Colonic mucosa (tissue), 4 donors: ENCODE measurements at regions not wholly inside any gene's neighbourhood (a gene's known extent, or its start where the extent isn't known, plus 50 kb on each side); places are given as distances from the start of the nearest gene placed in this dataset.
A peak's percentile ranks its signal among the peaks of the same experiment; 100 is the strongest.
"Not testable (repeated sequence)": the region's sequence is repeated elsewhere in the genome, so short reads cannot be mapped to it uniquely, and the experiment has no call there.

Experiments
- DNase-seq: peaks from one replicate; pipeline ENCODE4 v3.0.0-alpha.2; 2020
- H3K27ac ChIP-seq: fragments of 200-600 bp; one replicate; pipeline ENCODE4 v1.8.0; 2021
- H3K27me3 ChIP-seq: fragments of 200-600 bp; one replicate; pipeline ENCODE4 v1.8.0; 2021
- H3K36me3 ChIP-seq: fragments of 200-600 bp; one replicate; pipeline ENCODE4 v1.8.0; 2021
- H3K4me1 ChIP-seq: fragments of 200-600 bp; one replicate; pipeline ENCODE4 v1.8.0; 2021; ENCODE audit warnings: mild to moderate bottlenecking
- H3K4me3 ChIP-seq: fragments of 200-600 bp; one replicate; pipeline ENCODE4 v1.8.0; 2021
- H3K9ac ChIP-seq, 2 donors: one replicate each; pipeline ENCODE4 v1.7.0; 2013; ENCODE audit warnings: control low read depth in 2 of 2, low read depth in 2 of 2, low read length in 2 of 2
- H3K9me3 ChIP-seq: fragments of 200-600 bp; one replicate; pipeline ENCODE4 v1.8.0; 2021
- intact Hi-C: fragments of 100-400 bp; cut with DNase I; formaldehyde crosslinking; loops from one replicate; pipeline ENCODE4 v1.14.1; 2022
- donor health status: healthy.
- donor health status: DM: no; HTN: no; CAD: no.
- donor health status: DM: no; HTN: no; CAD: no.

DNA sequence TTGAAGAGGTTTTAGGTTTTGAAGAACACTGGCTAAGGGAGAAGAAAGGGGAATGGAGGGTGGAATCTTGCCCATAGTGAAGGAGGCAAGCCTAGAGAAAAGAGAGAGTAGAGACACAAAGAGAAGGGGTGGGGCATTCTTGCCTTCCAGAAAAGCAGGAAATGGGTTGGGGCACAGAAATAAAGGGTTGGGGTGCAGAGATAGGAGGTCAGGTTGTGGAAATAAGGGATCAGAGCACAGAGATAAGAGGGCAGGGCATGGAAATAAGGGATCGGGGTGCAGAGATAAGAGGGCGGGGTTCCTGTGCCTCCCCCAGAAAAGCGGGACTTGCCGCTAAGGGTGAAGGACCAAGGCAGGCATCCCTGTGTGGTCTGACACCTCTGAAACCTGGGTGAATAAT lies 69.9 kb downstream of the ALG1L2 start:
- H3K27me3 ChIP-seq, H3K4me3 ChIP-seq, H3K27ac ChIP-seq, intact Hi-C loops, H3K9me3 ChIP-seq, H3K36me3 ChIP-seq, H3K4me1 ChIP-seq, H3K9ac ChIP-seq, DNase-seq: not testable (repeated sequence)

DNA sequence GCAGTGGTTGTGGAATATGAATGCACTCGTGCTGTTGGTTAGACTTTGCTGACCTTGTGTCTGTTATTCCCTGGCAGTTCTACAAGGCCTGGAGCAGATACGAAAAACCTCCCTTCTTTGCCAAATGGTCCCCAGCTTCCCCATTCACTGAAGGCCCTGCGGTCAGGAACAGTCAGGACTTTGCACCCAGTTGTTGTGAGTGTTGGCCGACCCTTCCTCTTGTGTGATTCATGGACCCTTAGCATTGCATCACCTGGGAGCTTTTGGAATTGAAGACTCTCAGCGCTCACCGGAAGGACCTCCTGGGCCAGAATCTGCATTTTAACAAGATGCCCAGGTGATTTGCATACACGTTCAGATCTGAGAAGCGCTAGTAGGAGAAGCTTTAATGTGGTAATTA lies 71.6 kb downstream of the ALG1L2 start:
- intact Hi-C loops, result not testable (repeated sequence)

DNA sequence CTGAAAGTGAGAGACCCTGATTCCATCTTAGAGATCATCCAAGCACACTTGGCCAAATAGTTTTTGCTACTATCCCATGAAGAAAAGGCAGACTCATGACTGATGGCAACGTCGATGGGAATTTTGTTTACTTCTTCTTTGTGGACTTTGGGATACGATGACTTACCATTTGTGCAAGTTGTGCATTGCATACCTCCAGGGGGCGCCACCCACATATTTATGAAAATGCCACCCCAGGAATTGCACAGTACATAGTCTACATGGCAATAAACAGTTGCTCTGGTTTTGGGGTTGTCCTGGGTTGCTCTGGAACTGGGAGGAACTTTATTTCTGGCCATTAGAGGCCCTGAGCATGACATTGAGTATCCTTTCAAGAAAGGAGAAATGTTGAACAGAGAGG lies 73.8 kb downstream of the ALG1L2 start:
- H3K9ac ChIP-seq, intact Hi-C loops, DNase-seq, H3K27me3 ChIP-seq, H3K4me3 ChIP-seq, H3K36me3 ChIP-seq, H3K27ac ChIP-seq, H3K9me3 ChIP-seq, H3K4me1 ChIP-seq: not testable (repeated sequence)

More for the DNA sequence above, 71.6 kb downstream of the ALG1L2 start:
- H3K4me3 ChIP-seq, H3K4me1 ChIP-seq, DNase-seq, H3K9ac ChIP-seq, H3K36me3 ChIP-seq, H3K27ac ChIP-seq, H3K27me3 ChIP-seq, H3K9me3 ChIP-seq: not testable (repeated sequence)

DNA sequence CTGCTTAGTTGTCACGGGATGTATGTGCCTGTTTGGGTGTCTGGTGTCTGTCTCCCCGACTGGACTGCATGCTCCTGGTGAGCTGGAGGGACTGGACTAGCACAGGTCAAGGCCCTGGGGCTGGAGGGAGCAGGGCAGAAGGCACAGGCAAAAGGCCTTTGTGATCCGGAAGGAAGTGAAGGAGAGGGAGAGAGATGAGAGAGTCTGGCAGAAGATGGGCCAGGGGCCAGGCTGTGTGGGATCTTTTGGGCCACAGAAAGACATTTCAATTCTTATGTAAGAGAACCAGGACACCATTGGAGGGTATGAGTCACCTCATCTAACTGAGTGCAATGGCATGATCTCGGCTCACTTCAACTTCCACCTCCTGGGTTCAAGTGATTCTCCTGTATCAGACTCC lies 85.2 kb downstream of the ALG1L2 start:
- intact Hi-C loops, H3K4me1 ChIP-seq, DNase-seq, H3K4me3 ChIP-seq, H3K9ac ChIP-seq, H3K27ac ChIP-seq, H3K9me3 ChIP-seq, H3K27me3 ChIP-seq, H3K36me3 ChIP-seq: not testable (repeated sequence)

DNA sequence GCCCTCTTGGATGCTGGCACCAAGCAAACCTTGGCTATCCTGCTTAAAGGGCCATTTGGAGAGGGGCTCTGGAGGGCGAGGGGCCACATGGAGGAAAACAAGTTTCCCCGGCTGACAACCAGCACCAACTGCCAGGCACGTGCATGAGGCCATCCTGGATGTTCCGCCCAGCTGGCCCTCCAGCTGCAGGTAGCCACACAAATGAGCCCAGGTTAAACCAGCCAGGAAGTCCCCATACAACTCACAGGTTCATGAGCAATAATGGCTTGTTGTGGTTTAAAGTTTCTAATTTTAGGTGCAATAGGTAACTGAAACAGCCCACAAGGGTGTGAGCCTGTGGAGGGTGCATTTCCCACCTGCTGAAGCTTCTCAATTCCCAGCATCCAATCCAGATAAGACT lies 93.6 kb downstream of the ALG1L2 start:
- H3K9ac ChIP-seq, H3K27me3 ChIP-seq, H3K4me1 ChIP-seq, H3K27ac ChIP-seq, H3K4me3 ChIP-seq, H3K9me3 ChIP-seq, H3K36me3 ChIP-seq, DNase-seq, intact Hi-C loops: not testable (repeated sequence)

DNA sequence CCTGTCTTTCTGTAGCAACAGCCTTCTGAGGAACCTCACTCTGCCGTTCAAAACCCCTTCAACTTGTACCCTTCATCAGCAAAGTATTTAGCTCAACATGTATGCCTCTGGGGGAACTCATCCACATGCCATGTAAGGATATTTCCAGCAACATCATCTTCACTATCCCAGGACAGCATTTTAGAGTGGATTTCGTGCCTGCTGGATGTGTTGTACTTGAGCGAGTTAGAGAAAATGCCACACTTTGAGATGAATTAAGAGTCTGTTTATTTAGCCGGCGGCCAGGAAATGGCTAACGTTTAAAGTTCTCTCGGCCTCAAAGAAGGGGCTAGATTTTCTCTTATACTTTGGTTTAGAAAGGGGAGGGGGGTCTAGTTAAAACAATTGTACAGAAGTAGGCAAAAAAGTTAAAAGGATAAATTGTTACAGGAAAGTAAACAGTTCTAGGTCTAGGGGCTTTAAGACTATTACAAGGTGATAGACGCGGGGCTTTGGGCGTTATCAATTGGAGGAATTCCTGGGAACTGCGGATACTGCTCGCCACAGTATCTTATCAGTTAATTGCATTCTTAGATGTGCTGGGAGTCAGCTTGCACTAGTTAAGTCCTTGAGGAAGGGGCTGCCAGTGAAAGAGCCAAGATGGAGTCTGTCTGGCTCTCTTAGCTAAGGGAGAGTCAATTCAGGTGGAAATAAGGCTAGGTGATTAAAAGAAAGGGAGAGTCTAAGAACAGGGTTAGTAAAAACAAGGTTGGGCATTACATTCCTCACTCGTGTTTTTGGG lies 95.0 kb downstream of the ALG1L2 start:
- H3K9ac ChIP-seq, H3K36me3 ChIP-seq, intact Hi-C loops, DNase-seq, H3K27ac ChIP-seq, H3K9me3 ChIP-seq, H3K4me3 ChIP-seq, H3K4me1 ChIP-seq, H3K27me3 ChIP-seq: not testable (repeated sequence)

DNA sequence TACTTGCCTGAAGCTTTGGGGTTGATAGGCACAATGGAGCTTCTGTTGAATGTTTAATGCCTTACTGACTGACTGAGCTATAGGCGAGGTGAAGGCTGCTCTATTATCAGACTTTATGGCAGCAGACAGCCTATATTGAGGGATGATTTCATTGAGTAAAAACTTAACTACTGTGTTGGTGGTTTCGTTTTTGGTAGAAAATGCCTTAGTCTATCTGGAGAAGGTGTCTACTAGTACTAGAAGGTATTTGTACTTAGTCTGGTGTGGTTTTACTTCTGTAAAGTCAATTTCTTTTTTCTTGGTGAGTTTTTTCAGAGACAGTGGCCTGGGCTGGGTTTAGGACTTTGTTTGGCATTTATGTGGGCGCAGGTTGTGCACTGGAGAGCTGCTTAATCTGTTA lies 97.2 kb downstream of the ALG1L2 start:
- H3K27me3 ChIP-seq, H3K27ac ChIP-seq, H3K9ac ChIP-seq, intact Hi-C loops, DNase-seq, H3K9me3 ChIP-seq, H3K36me3 ChIP-seq, H3K4me1 ChIP-seq, H3K4me3 ChIP-seq: not testable (repeated sequence)

DNA sequence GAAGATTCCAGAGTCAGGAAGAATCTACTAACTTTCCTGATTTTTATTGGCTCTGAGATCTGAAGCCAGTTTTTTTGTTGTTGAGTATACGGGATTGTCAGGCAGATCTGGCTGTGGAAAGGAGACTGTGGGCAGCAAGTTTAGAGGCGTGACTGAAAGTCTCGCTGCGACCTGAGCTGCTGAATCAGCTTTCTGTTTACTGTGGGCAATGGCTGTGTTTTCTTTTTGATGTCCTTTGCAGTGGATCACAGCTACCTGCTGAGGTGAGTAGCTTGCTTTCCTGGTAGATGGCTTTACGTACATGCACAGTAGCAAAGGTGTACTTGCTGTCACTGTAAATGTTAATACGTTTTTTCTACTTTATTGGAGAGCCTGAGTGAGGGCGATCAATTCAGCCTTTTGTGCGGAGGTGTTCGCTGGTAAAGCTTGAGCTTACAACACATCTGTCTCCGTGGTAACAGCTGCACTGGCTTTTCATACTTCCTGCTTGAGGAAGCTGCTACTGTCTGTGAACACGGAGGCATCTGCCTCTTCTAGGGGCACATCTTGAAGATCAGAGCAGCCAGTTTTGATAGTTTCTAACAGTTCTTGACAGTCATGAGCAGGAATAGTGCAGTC lies 97.8 kb downstream of the ALG1L2 start:
- H3K9ac ChIP-seq, H3K36me3 ChIP-seq, H3K4me1 ChIP-seq, H3K27ac ChIP-seq, intact Hi-C loops, H3K9me3 ChIP-seq, H3K27me3 ChIP-seq: not testable (repeated sequence)
- peak overlapping the region; percentile 9 for H3K4me3 ChIP-seq
- peak; percentile 63 for DNase-seq

DNA sequence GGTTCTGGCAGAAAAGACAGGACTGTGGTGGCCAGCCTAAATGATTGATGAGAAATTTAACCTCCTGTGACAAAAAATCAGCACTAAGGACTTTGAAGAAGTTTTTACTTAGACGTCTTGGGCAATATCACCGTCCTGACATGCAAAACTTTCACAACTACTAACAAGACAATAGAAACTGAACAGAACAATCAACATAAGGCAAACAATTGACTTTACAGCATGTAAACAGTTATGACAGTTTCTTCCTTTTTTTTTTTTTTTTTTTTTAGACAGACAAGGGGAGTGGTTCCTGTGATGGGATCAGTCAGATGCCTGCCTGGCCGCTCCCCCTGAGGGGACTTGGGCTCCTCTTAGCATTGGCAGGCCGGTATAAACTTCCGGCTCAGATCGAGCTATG lies 100.8 kb downstream of the ALG1L2 start:
- not testable (repeated sequence) for H3K36me3 ChIP-seq

DNA sequence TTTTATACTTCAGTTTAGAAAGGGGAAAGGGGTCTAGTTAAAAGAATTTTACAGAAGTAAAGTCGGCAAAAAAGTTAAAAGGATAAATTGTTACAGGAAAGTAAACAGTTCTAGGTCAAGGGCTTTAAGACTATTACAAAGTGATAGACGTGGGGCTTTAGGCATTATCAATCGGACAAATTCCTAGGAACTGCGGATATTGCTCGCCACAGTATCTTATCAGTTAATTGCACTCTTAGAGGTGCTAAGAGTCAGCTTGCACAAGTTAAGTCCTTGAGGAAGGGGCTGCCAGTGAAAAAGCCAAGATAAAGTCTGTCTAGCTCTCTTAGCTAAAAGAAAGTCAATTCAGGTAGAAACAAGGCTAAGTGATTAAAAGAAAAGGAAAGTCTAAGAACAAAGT lies 102.1 kb downstream of the ALG1L2 start:
- H3K36me3 ChIP-seq, DNase-seq, H3K4me1 ChIP-seq, H3K9ac ChIP-seq, intact Hi-C loops, H3K4me3 ChIP-seq, H3K27ac ChIP-seq, H3K27me3 ChIP-seq, H3K9me3 ChIP-seq: not testable (repeated sequence)

More for the DNA sequence above, 100.8 kb downstream of the ALG1L2 start:
- H3K27me3 ChIP-seq, H3K4me1 ChIP-seq, H3K9ac ChIP-seq, H3K4me3 ChIP-seq, DNase-seq, H3K9me3 ChIP-seq, intact Hi-C loops, H3K27ac ChIP-seq: not testable (repeated sequence)

DNA sequence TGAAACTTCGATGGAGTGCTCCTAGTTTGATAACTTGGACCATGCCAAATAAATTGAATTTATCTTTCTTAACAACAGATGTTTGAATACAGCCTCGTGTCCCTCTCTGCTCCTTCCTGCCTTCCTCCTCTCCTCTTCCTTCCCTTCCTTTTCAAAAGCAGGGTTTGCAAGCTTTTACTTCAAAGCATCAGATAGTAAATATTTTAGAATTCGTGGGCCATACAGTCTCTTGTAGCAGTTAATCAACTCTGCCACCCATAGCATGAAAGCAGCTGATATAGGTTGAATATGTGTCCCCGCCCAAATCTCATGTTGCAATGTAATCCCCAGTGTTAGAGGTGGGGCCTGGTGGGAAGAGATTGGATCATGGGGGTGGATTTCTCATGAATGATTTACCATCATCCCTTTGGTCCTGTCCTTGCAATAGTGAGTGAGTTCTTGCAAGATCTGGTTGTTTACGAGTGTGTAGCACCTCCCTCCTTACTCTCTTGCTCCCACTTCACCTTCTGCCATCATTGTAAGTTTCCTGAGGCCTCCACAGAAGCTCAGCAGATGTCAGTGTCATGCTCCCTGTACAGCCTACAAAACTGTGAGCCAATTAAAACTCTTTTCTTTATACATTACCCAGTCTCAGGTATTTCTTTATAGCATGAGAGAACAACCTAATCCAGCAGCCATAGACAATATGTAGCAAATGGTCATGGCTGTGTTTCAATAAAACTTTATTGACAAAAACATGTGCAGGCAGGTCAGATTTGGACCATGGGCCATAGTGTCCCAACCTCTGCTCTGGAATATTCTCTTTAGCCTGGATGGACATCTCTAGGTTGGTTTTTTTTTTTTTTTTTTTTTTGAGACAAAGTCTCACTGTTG lies 102.8 kb downstream of the ALG1L2 start:
- DNase-seq, H3K9ac ChIP-seq, H3K4me3 ChIP-seq, H3K36me3 ChIP-seq, intact Hi-C loops, H3K4me1 ChIP-seq, H3K27ac ChIP-seq, H3K9me3 ChIP-seq, H3K27me3 ChIP-seq: not testable (repeated sequence)

DNA sequence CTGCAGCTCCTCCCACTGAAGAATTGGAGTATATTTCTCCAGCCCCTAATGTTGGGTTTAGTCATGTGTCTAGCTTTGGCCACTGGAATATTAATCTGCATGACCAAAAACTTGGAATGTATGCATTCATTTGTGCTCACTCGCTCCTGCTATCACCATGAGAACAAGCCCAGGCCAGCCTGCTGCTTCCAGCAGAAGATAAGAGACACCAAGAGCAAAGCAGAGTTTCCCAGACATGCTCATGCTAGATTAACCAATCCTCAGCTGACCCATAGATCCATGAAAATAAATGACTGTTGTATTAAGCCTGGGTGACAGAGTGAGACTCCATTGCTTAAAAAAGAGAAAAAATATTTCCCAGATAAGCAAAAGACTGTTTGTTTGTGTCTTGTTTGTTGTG lies 119.6 kb downstream of the ALG1L2 start:
- not testable (repeated sequence) for H3K27ac ChIP-seq, H3K4me3 ChIP-seq, H3K9ac ChIP-seq

DNA sequence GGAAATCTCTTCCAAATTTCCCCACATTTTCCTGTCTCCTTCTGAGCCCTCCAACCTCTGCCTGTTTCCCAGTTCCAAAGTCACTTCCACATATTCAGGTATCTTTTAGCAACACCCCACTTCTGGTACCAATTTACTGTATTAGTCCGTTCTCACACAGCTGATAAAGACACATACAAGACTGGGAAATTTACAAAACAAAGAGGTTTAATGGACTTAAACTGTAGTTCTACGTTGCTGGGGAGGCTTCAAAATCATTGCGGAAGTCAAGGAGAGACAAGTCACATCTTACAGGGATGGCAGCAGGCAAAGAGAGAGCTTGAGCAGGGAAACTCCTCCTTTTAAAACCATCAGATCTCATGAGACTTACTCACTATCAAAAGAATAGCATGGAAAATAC lies 122.0 kb downstream of the ALG1L2 start:
- H3K9me3 ChIP-seq, H3K9ac ChIP-seq, H3K4me1 ChIP-seq, DNase-seq, H3K27me3 ChIP-seq, H3K4me3 ChIP-seq, H3K27ac ChIP-seq, intact Hi-C loops, H3K36me3 ChIP-seq: not testable (repeated sequence)

More for the DNA sequence above, 119.6 kb downstream of the ALG1L2 start:
- H3K36me3 ChIP-seq, H3K9me3 ChIP-seq, H3K4me1 ChIP-seq, intact Hi-C loops, DNase-seq, H3K27me3 ChIP-seq: not testable (repeated sequence)
